LNCAP (cell line): ENCODE measurements at regions not wholly inside any gene's neighbourhood (a gene's known extent, or its start where the extent isn't known, plus 50 kb on each side); places are given as distances from the start of the nearest gene placed in this dataset.

Experiments
- CTCF ChIP-seq: fragments of 450-650 bp; IDR thresholded peaks from 2 replicates; pipeline ENCODE4 v1.5.1; 2017; ENCODE audit warnings: mild to moderate bottlenecking

GRCh38 chr2:33726415-33726814, 127.3 kb upstream of the FAM98A start:
- TF ChIP-seq CTCF, result no peak

- TF ChIP-seq CTCF, result no peak
Measured at GRCh38 chr2:33723329-33723728, 124.2 kb upstream of the FAM98A start.

GRCh38 chr2:33719067-33719466, 120.0 kb upstream of the FAM98A start:
- TF ChIP-seq CTCF, result no peak

GRCh38 chr2:33712674-33713073, 113.6 kb upstream of the FAM98A start:
- no peak for TF ChIP-seq CTCF

GRCh38 chr2:33709951-33710350, 110.9 kb upstream of the FAM98A start:
- no peak for TF ChIP-seq CTCF

- no peak for TF ChIP-seq CTCF
Measured at GRCh38 chr2:33707312-33707711, 108.2 kb upstream of the FAM98A start.

- no peak for TF ChIP-seq CTCF
Measured at GRCh38 chr2:33706410-33706809, 107.3 kb upstream of the FAM98A start.

- TF ChIP-seq CTCF, result no peak
Measured at GRCh38 chr2:33704406-33704855, 105.3 kb upstream of the FAM98A start.
